ENCODE measurements at regions not wholly inside any gene's neighbourhood (a gene's known extent, or its start where the extent isn't known, plus 50 kb on each side); places are given as distances from the start of the nearest gene placed in this dataset.

- no peak for DNase-seq (ENCODE audit: low spot score)
- TF ChIP-seq CTCF (IDR thresholded peaks at IDR 0.05; ENCODE audit: extremely low read depth, insufficient read depth, missing control alignments), result no peak
- in situ Hi-C loops (cut with MboI; ENCODE audit: low pct_unique_long_range_greater_than_20kb, low sequenced_read_pairs, unreplicated experiment), result no loop called here
These were observed 154.1 kb upstream of the CDH19 start for GRCh38 chr18:66757946-66758345.

GRCh38 chr18:66754335-66754734, 150.4 kb upstream of the CDH19 start:
- no peak for TF ChIP-seq CTCF (IDR thresholded peaks at IDR 0.05; ENCODE audit: extremely low read depth, insufficient read depth, missing control alignments)
- in situ Hi-C loops (cut with MboI; ENCODE audit: low pct_unique_long_range_greater_than_20kb, low sequenced_read_pairs, unreplicated experiment), result no loop called here
- DNase-seq (ENCODE audit: low spot score), result no peak

DNA sequence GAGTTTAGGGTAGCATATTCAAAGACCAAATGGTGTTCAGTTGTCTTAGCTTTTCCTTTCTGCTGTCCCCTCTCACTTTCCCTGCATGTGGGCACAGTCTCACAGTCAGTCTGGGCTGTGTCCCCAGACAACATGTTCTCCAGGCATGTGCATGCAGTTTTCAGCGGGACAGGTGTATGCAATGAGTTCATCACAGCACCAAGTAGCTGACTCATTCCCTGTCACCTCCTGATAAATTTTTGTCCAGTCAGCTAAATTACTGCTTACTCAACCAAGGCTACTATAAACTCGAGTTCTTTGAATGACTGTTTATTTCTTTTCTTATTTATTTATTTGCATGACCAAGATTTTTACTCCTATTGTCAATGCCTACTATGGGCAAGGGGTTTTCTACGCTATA, 148.8 kb upstream of the CDH19 start:
- in situ Hi-C loops (cut with MboI; ENCODE audit: low pct_unique_long_range_greater_than_20kb, low sequenced_read_pairs, unreplicated experiment), result no loop called here
- no peak for DNase-seq (ENCODE audit: low spot score)
- no peak for TF ChIP-seq CTCF (IDR thresholded peaks at IDR 0.05; ENCODE audit: extremely low read depth, insufficient read depth, missing control alignments)

DNA sequence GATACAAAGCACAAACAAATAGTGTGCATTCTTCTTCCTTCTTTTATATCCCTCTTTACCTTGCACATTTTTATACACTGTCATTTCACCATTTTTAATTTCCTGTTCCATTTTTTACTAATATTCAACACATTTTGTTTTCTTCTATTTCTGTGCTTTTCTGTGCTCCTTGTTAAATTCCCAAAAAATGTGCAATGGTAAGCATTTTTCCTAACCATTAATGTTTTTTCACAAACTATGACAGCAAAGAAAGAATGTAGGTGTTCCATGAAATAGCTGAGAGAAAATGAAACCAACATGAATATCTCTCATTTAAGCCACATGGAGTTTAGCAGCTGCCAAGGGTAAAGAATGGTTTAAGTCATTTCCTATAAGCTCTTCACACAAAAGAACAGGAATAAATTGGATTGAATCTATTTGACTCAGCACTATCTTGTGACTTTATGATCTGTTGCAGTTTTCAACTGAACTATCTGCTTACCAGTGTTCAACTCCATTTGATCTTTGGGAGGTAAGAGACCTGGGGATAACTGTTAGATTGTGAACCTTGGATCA, 145.7 kb upstream of the CDH19 start:
- no peak for TF ChIP-seq CTCF (IDR thresholded peaks at IDR 0.05; ENCODE audit: extremely low read depth, insufficient read depth, missing control alignments)
- no peak for DNase-seq (ENCODE audit: low spot score)
- in situ Hi-C loops (cut with MboI; ENCODE audit: low pct_unique_long_range_greater_than_20kb, low sequenced_read_pairs, unreplicated experiment), result no loop called here

DNA sequence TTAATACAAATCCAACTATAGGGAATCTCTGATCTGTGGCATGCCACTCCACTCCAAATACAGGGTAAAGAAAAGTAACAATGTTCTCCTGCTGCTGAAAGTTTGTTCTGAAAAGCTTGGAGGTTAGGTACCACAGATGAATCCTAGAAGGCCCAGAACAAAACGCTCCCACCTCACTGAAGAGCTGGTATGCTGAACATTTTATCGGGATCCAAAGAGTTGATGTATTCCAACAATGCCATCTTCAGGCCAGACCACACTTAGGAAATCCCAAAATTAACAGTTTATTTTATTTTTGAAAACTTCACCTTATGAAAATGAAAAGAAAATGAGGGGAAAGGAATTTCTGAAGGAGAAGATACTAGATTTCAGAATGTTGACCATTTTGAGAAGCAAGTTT, 145.1 kb upstream of the CDH19 start:
- in situ Hi-C loops (cut with MboI; ENCODE audit: low pct_unique_long_range_greater_than_20kb, low sequenced_read_pairs, unreplicated experiment), result no loop called here
- TF ChIP-seq CTCF (IDR thresholded peaks at IDR 0.05; ENCODE audit: extremely low read depth, insufficient read depth, missing control alignments), result no peak
- no peak for DNase-seq (ENCODE audit: low spot score)

DNA sequence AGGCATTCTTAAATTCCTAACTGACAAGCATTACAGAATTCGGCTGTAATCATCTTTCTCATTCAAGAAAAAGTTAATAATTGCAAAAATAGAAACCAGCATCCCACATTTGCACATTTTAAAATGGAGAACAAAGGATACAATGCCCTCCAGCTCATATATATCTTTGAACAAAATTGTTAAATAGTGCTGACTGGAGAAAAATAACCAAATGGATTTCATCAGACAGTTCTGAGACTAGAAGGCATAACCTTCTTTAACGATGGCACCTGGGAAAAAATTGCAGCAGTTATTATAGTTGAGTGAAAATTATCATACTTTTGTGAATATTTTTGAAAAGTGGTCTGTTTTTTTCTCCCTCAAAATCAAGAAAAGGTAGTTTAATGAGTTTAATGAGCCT, 138.9 kb upstream of the CDH19 start:
- no peak for DNase-seq (ENCODE audit: low spot score)
- TF ChIP-seq CTCF (IDR thresholded peaks at IDR 0.05; ENCODE audit: extremely low read depth, insufficient read depth, missing control alignments), result no peak
- in situ Hi-C loops (cut with MboI; ENCODE audit: low pct_unique_long_range_greater_than_20kb, low sequenced_read_pairs, unreplicated experiment), result no loop called here

DNA sequence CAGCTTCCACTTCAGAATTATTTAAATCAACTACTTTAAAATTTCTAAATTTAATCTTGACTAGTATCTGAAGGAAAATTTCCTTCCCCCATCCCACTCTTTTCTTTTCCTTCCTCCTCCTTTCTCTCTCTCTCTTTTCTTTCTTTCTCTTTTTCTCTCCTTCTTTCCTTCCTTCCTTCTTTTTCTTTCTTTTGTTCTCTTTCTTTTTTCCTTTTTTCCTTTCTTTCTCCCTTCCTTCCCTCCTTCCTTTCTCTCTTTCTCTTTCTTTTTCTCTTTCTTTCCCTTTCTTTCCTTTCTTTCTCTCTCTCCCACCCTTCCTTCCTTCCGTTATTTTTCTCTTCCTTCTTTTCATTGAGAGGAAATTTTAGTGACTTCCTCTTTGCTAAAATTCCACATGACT, 132.0 kb upstream of the CDH19 start:
- TF ChIP-seq CTCF (IDR thresholded peaks at IDR 0.05; ENCODE audit: extremely low read depth, insufficient read depth, missing control alignments), result no peak
- in situ Hi-C loops (cut with MboI; ENCODE audit: low pct_unique_long_range_greater_than_20kb, low sequenced_read_pairs, unreplicated experiment), result no loop called here
- DNase-seq (ENCODE audit: low spot score), result no peak

Data from GM13977 (cell line).